ENCODE measurements at regions not wholly inside any gene's neighbourhood (a gene's known extent, or its start where the extent isn't known, plus 50 kb on each side); places are given as distances from the start of the nearest gene placed in this dataset.

GRCh38 chr15:70586241-70586640 lies 177.1 kb downstream of the UACA start:
- H3K27ac ChIP-seq, result no peak overlapping the region
- no peaks in the 10 kb centered on the region for H3K36me3 ChIP-seq
- no peak overlapping the region for H3K4me3 ChIP-seq
- no peaks in the 10 kb centered on the region for H3K27me3 ChIP-seq
- H3K4me1 ChIP-seq, result no peaks in the 10 kb centered on the region
- H3K9me3 ChIP-seq, result no peaks in the 10 kb centered on the region
- TF ChIP-seq CTCF (IDR thresholded peaks at IDR 0.05), result no peak
- no peak for TF ChIP-seq POLR2A (IDR thresholded peaks at IDR 0.05)
- DNase-seq, result no peak
- intact Hi-C loops (cut with DNase I; ENCODE audit: low total_unique reads), result no loop called here

- Histone ChIP-seq H3K36me3 (no peaks in the 10 kb centered on the region), H3K9me3 (no peaks in the 10 kb centered on the region), H3K27ac (no peak overlapping the region), H3K4me3 (no peak overlapping the region), H3K4me1 (no peaks in the 10 kb centered on the region), H3K27me3 (no peaks in the 10 kb centered on the region)
- DNase-seq, result no peak
- intact Hi-C loops (cut with DNase I; ENCODE audit: low total_unique reads), result no loop called here
- no peak for TF ChIP-seq POLR2A (IDR thresholded peaks at IDR 0.05)
- no peak for TF ChIP-seq CTCF (IDR thresholded peaks at IDR 0.05)
These were observed 177.7 kb downstream of the UACA start for GRCh38 chr15:70585707-70586034.

- no peaks in the 10 kb centered on the region for H3K36me3 ChIP-seq
- intact Hi-C loops (cut with DNase I; ENCODE audit: low total_unique reads), result no loop called here
- H3K4me3 ChIP-seq, result no peak overlapping the region
- H3K27ac ChIP-seq, result no peak overlapping the region
- H3K27me3 ChIP-seq, result no peaks in the 10 kb centered on the region
- no peaks in the 10 kb centered on the region for H3K4me1 ChIP-seq
- no peak for DNase-seq
- TF ChIP-seq CTCF (IDR thresholded peaks at IDR 0.05) (peak in 3 of 4 experiments; percentile 12 to 31 (median 26)), POLR2A (IDR thresholded peaks at IDR 0.05) (no peak)
- no peaks in the 10 kb centered on the region for H3K9me3 ChIP-seq
These were observed 178.3 kb downstream of the UACA start for GRCh38 chr15:70584838-70585706.

GRCh38 chr15:70584441-70584837 lies 178.9 kb downstream of the UACA start:
- TF ChIP-seq CTCF (IDR thresholded peaks at IDR 0.05) (no peak), POLR2A (IDR thresholded peaks at IDR 0.05) (no peak)
- intact Hi-C loops (cut with DNase I; ENCODE audit: low total_unique reads), result no loop called here
- Histone ChIP-seq H3K4me3 (no peak overlapping the region), H3K27me3 (no peaks in the 10 kb centered on the region), H3K4me1 (no peaks in the 10 kb centered on the region), H3K27ac (no peak overlapping the region), H3K9me3 (no peaks in the 10 kb centered on the region), H3K36me3 (no peaks in the 10 kb centered on the region)
- no peak for DNase-seq

- no peak for DNase-seq
- Histone ChIP-seq H3K9me3 (no peaks in the 10 kb centered on the region), H3K27ac (no peak overlapping the region)
These were observed 180.4 kb downstream of the UACA start for GRCh38 chr15:70583006-70583405.

More at GRCh38 chr15:70583006-70583405, 180.4 kb downstream of the UACA start:
- Histone ChIP-seq H3K4me3 (no peak overlapping the region), H3K36me3 (no peaks in the 10 kb centered on the region), H3K27me3 (no peaks in the 10 kb centered on the region), H3K4me1 (no peaks in the 10 kb centered on the region)
- intact Hi-C loops (cut with DNase I; ENCODE audit: low total_unique reads), result no loop called here
- TF ChIP-seq POLR2A (IDR thresholded peaks at IDR 0.05) (no peak), CTCF (IDR thresholded peaks at IDR 0.05) (no peak)
